Liver (tissue), 8 donors: ENCODE measurements at regions not wholly inside any gene's neighbourhood (a gene's known extent, or its start where the extent isn't known, plus 50 kb on each side); places are given as distances from the start of the nearest gene placed in this dataset.
"Not testable (repeated sequence)": the region's sequence is repeated elsewhere in the genome, so short reads cannot be mapped to it uniquely, and the experiment has no call there.

Experiments
- DNase-seq: peaks from one replicate; pipeline ENCODE4 v3.0.0-alpha.2; 2017; ENCODE audit warnings: low spot score
- H3K27ac ChIP-seq, 2 donors: one replicate each; pipeline ENCODE4 v1.7.0; 2013; ENCODE audit warnings: inconsistent platforms in 2 of 2, low read length in 2 of 2, control low read depth in 1 of 2, low read depth in 1 of 2, mild to moderate bottlenecking in 1 of 2
- H3K27me3 ChIP-seq, 4 donors: one replicate each; pipeline versions ENCODE4 v1.6.1 to v1.7.0; 2013; ENCODE audit warnings: low read length in 3 of 4, inconsistent platforms in 1 of 4, mild to moderate bottlenecking in 1 of 4, moderate library complexity in 1 of 4; ENCODE audit not compliant: control insufficient read depth in 4 of 4, insufficient read depth in 4 of 4
- H3K36me3 ChIP-seq, 4 donors: one replicate each; pipeline versions ENCODE4 v1.6.1 to v1.7.0; 2013; ENCODE audit warnings: low read length in 3 of 4, mild to moderate bottlenecking in 3 of 4, low read depth in 1 of 4, moderate library complexity in 1 of 4; ENCODE audit not compliant: control insufficient read depth in 4 of 4, insufficient read depth in 3 of 4
- H3K4me1 ChIP-seq, 4 donors: one replicate each; pipeline versions ENCODE4 v1.6.1 to v1.7.0; 2013; ENCODE audit warnings: low read length in 3 of 4, mild to moderate bottlenecking in 3 of 4, moderate library complexity in 1 of 4; ENCODE audit not compliant: control insufficient read depth in 4 of 4, insufficient read depth in 4 of 4
- H3K4me3 ChIP-seq, 3 donors: one replicate each; pipeline versions ENCODE4 v1.6.1 to v1.7.0; 2013; ENCODE audit warnings: low read length in 3 of 3, control low read depth in 1 of 3, low read depth in 1 of 3, mild to moderate bottlenecking in 1 of 3
- H3K9ac ChIP-seq, 2 donors: one replicate each; pipeline ENCODE4 v1.7.0; 2013; ENCODE audit warnings: low read length in 2 of 2, mild to moderate bottlenecking in 2 of 2, moderate library complexity in 2 of 2, control low read depth in 1 of 2, low read depth in 1 of 2
- H3K9me3 ChIP-seq, 4 donors: one replicate each; pipeline versions ENCODE4 v1.6.1 to v1.7.0; 2013; ENCODE audit warnings: low read length in 3 of 4; ENCODE audit not compliant: control insufficient read depth in 4 of 4
- ATF3 ChIP-seq: IDR thresholded peaks from 2 replicates; pipeline ENCODE4 v1.6.1; 2016; ENCODE audit warnings: antibody characterized with exemption
- CTCF ChIP-seq: fragments of 150-350 bp; IDR thresholded peaks from 2 replicates; pipeline ENCODE4 v1.5.1; 2017; ENCODE audit warnings: improper control_type of control experiment, low read depth, low read length; ENCODE audit not compliant: missing input control
- EGR1 ChIP-seq, 2 donors: IDR thresholded peaks; 2 replicates each; pipeline ENCODE4 v1.6.1; 2016 to 2018; ENCODE audit warnings: antibody characterized with exemption in 2 of 2, low read depth in 2 of 2
- FOXA1 ChIP-seq: IDR thresholded peaks from 2 replicates; pipeline ENCODE4 v1.6.1; 2016; ENCODE audit warnings: antibody characterized with exemption
- FOXA2 ChIP-seq: IDR thresholded peaks from 2 replicates; pipeline ENCODE4 v1.6.1; 2016; ENCODE audit warnings: antibody characterized with exemption
- GABPA ChIP-seq, 2 donors: IDR thresholded peaks in 1 of 2; conservative IDR thresholded peaks in 1 of 2; 2 replicates each; pipeline ENCODE4 v1.6.1; 2016; ENCODE audit warnings: antibody characterized with exemption in 2 of 2, mild to moderate bottlenecking in 1 of 2, moderate library complexity in 1 of 2
- HNF4A ChIP-seq, 2 donors: conservative IDR thresholded peaks; 2 replicates each; pipeline ENCODE4 v1.6.1; 2016; ENCODE audit warnings: antibody characterized with exemption in 2 of 2, mild to moderate bottlenecking in 2 of 2
- HNF4G ChIP-seq: IDR thresholded peaks from 2 replicates; pipeline ENCODE4 v1.6.1; 2016; ENCODE audit warnings: antibody characterized with exemption
- JUND ChIP-seq, 2 donors: IDR thresholded peaks; 2 replicates each; pipeline ENCODE4 v1.6.1; 2016; ENCODE audit warnings: antibody characterized with exemption in 2 of 2
- MAX ChIP-seq: IDR thresholded peaks from 2 replicates; pipeline ENCODE4 v1.6.1; 2016; ENCODE audit warnings: antibody characterized with exemption
- RAD21 ChIP-seq, 2 donors: IDR thresholded peaks; 2 replicates each; pipeline ENCODE4 v1.6.1; 2016; ENCODE audit warnings: antibody characterized with exemption in 2 of 2, mild to moderate bottlenecking in 2 of 2
- REST ChIP-seq: IDR thresholded peaks from 2 replicates; pipeline ENCODE4 v1.6.1; 2016; ENCODE audit warnings: antibody characterized with exemption, mild to moderate bottlenecking
- RXRA ChIP-seq, 2 donors: IDR thresholded peaks; 2 replicates each; pipeline ENCODE4 v1.6.1; 2017 to 2018; ENCODE audit warnings: antibody characterized with exemption in 2 of 2, mild to moderate bottlenecking in 1 of 2
- SP1 ChIP-seq: IDR thresholded peaks from 2 replicates; pipeline ENCODE4 v1.6.1; 2018; ENCODE audit warnings: antibody characterized with exemption, mild to moderate bottlenecking
- ZBTB33 ChIP-seq: IDR thresholded peaks from 2 replicates; pipeline ENCODE4 v1.6.1; 2016; ENCODE audit warnings: antibody characterized with exemption
- WGBS: extraction: QIAGEN DNeasy Blood & Tissue Kit; methylation state at CpG from one replicate; pipeline ENCODE4 v1.1.7; 2013; 5-methylcytosine and 5-hydroxymethylcytosine counted together
- donor health status: healthy.
- donor health status: healthy.
- donor health status: healthy.
- donor health status: healthy.
- donor health status: healthy.

GRCh38 chr3:5366746-5367145 is 179.2 kb downstream of the EDEM1 start:
- Histone ChIP-seq H3K36me3 (no peaks in the 10 kb centered on the region), H3K27ac (no peak overlapping the region), H3K27me3 (no peaks in the 10 kb centered on the region), H3K4me3 (no peak overlapping the region), H3K9me3 (no peaks in the 10 kb centered on the region), H3K4me1 (no peaks in the 10 kb centered on the region), H3K9ac (no peak overlapping the region)
- DNase-seq: no peak
- TF ChIP-seq JUND (IDR thresholded peaks at IDR 0.05): no peak
- TF ChIP-seq ATF3: no peak
- TF ChIP-seq CTCF: no peak
- no peak for TF ChIP-seq GABPA (IDR thresholded peaks at IDR 0.05 in 1 of 2, conservative IDR thresholded peaks at IDR 0.05 in 1 of 2)
- no peak for TF ChIP-seq SP1
- no peak for TF ChIP-seq HNF4A (conservative IDR thresholded peaks at IDR 0.05)
- TF ChIP-seq REST: no peak
- TF ChIP-seq MAX: no peak
- no peak for TF ChIP-seq EGR1 (IDR thresholded peaks at IDR 0.05; ENCODE audit: low read depth in 2 of 2)
- TF ChIP-seq ZBTB33: no peak
- TF ChIP-seq RXRA (IDR thresholded peaks at IDR 0.05): no peak
- no peak for TF ChIP-seq FOXA1
- no peak for TF ChIP-seq RAD21 (IDR thresholded peaks at IDR 0.05)
- TF ChIP-seq FOXA2: no peak
- TF ChIP-seq HNF4G: no peak

GRCh38 chr3:5371555-5371954 is 184.0 kb downstream of the EDEM1 start:
- 98% methylated on average over 2 of the region's 2 CpGs for WGBS
- not testable (repeated sequence) for H3K36me3 ChIP-seq, H3K27me3 ChIP-seq, H3K9ac ChIP-seq, H3K27ac ChIP-seq, H3K4me1 ChIP-seq, H3K4me3 ChIP-seq, H3K9me3 ChIP-seq, DNase-seq
